SK-N-SH (cell line): ENCODE measurements at regions not wholly inside any gene's neighbourhood (a gene's known extent, or its start where the extent isn't known, plus 50 kb on each side); places are given as distances from the start of the nearest gene placed in this dataset.

ENCODE experiments used
- ELF1 ChIP-seq: IDR thresholded peaks from 2 replicates; pipeline ENCODE4 v1.4.0; 2012
- GATA2 ChIP-seq: sonication (generic); formaldehyde crosslinking; IDR thresholded peaks from 2 replicates; pipeline ENCODE4 v1.5.0; 2020; ENCODE audit warnings: mild to moderate bottlenecking, missing genetic modification reagents
- MEF2A ChIP-seq: IDR thresholded peaks from 2 replicates; pipeline ENCODE4 v1.4.0; 2012; ENCODE audit warnings: low read depth, borderline replicate concordance
- POLR2AphosphoS5 ChIP-seq: IDR thresholded peaks from 2 replicates; pipeline ENCODE4 v1.6.1; 2012; ENCODE audit warnings: low read depth, low read length
- RAD21 ChIP-seq: IDR thresholded peaks from 2 replicates; pipeline ENCODE4 v1.6.1; 2012; ENCODE audit warnings: mild to moderate bottlenecking, low read length
- TAF1 ChIP-seq: IDR thresholded peaks from 2 replicates; pipeline ENCODE4 v1.6.1; 2012; ENCODE audit warnings: low read depth, mild to moderate bottlenecking, low read length, moderate library complexity, borderline replicate concordance
- TEAD4 ChIP-seq: IDR thresholded peaks from 2 replicates; pipeline ENCODE4 v1.4.0; 2012; ENCODE audit warnings: mild to moderate bottlenecking, borderline replicate concordance; ENCODE audit not compliant: insufficient read depth
- TF ChIP-seq, protein P1 (sequence below): fragments of 200-600 bp; sonication (generic); IDR thresholded peaks from 2 replicates; pipeline ENCODE4 v1.6.1; 2017; ENCODE audit warnings: antibody characterized with exemption, mild to moderate bottlenecking, moderate library complexity
- TF ChIP-seq, protein P2 (sequence below): IDR thresholded peaks from 2 replicates; pipeline ENCODE4 v1.4.0; 2012; ENCODE audit warnings: low read depth, borderline replicate concordance

DNA sequence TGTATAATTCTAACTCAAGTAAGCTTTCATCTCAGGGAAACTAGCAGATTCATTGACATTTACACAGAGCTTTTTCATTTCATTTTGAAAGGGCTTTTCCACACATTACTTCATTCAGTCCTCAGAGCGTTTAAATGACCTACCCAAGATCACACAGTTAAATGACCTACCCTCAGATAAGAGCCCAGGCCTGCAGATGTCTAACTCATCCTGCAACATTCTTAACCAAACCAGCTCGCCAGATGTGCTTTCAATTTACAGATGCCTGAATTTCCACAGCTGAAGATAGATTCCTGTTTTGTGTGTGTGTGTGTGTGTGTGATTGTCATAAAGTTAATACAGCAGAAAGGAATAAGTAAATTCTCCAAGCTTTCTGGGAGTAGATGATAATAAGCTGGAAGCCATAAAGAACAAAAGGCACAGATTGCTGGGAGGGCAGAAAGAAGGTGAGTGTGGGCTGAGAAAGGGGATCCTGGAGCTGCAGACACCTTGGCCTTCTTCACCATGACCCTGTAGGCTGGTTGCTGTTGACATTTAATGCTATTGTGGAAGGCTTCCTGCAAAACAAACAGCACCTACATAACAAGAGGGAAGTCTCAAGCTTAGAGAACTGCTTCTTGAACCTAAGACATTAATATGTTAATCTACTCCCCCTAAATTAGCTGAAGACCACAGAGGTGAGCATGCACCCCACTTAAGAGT is 489.7 kb upstream of the CELF2 start:
- TF ChIP-seq TEAD4 (no peak), ELF1 (no peak), GATA2 (CRISPR knock-in tag) (no peak), POLR2AphosphoS5 (no peak), RAD21 (no peak), TAF1 (no peak), MEF2A (no peak)
- TF ChIP-seq, protein P1, sequence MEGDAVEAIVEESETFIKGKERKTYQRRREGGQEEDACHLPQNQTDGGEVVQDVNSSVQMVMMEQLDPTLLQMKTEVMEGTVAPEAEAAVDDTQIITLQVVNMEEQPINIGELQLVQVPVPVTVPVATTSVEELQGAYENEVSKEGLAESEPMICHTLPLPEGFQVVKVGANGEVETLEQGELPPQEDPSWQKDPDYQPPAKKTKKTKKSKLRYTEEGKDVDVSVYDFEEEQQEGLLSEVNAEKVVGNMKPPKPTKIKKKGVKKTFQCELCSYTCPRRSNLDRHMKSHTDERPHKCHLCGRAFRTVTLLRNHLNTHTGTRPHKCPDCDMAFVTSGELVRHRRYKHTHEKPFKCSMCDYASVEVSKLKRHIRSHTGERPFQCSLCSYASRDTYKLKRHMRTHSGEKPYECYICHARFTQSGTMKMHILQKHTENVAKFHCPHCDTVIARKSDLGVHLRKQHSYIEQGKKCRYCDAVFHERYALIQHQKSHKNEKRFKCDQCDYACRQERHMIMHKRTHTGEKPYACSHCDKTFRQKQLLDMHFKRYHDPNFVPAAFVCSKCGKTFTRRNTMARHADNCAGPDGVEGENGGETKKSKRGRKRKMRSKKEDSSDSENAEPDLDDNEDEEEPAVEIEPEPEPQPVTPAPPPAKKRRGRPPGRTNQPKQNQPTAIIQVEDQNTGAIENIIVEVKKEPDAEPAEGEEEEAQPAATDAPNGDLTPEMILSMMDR: no peak
- TF ChIP-seq, protein P2, sequence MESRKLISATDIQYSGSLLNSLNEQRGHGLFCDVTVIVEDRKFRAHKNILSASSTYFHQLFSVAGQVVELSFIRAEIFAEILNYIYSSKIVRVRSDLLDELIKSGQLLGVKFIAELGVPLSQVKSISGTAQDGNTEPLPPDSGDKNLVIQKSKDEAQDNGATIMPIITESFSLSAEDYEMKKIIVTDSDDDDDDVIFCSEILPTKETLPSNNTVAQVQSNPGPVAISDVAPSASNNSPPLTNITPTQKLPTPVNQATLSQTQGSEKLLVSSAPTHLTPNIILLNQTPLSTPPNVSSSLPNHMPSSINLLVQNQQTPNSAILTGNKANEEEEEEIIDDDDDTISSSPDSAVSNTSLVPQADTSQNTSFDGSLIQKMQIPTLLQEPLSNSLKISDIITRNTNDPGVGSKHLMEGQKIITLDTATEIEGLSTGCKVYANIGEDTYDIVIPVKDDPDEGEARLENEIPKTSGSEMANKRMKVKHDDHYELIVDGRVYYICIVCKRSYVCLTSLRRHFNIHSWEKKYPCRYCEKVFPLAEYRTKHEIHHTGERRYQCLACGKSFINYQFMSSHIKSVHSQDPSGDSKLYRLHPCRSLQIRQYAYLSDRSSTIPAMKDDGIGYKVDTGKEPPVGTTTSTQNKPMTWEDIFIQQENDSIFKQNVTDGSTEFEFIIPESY: no peak
